Mucosa of descending colon (tissue), 3 donors: ENCODE measurements at regions not wholly inside any gene's neighbourhood (a gene's known extent, or its start where the extent isn't known, plus 50 kb on each side); places are given as distances from the start of the nearest gene placed in this dataset.

Experiments
- ATAC-seq: fragments of 200-7000 bp; cut with Tn5 transposase; one replicate; pipeline ENCODE4 v1.9.1; 2020; ENCODE audit warnings: mild to moderate bottlenecking, moderate library complexity
- DNase-seq, 3 donors: peaks; one replicate each; pipeline ENCODE4 v3.0.0-alpha.2; 2020
- H3K36me3 ChIP-seq: fragments of 200-600 bp; one replicate; pipeline ENCODE4 v1.8.0; 2021; ENCODE audit warnings: low read depth, mild to moderate bottlenecking
- H3K4me1 ChIP-seq: fragments of 200-600 bp; one replicate; pipeline ENCODE4 v1.8.0; 2021; ENCODE audit warnings: low read depth, mild to moderate bottlenecking
- H3K4me3 ChIP-seq: fragments of 200-600 bp; one replicate; pipeline ENCODE4 v1.8.0; 2021; ENCODE audit warnings: mild to moderate bottlenecking
- H3K9me3 ChIP-seq: fragments of 200-600 bp; one replicate; pipeline ENCODE4 v1.8.0; 2021; ENCODE audit warnings: mild to moderate bottlenecking
- intact Hi-C, 2 donors: fragments of 100-400 bp; cut with DNase I in 1 of 2; cut with micrococcal nuclease in 1 of 2; formaldehyde crosslinking; loops; one replicate each; pipeline versions ENCODE4 v1.11.0 to v1.11.1; 2022; cut with DNase I, micrococcal nuclease
- TF ChIP-seq, protein P1 (sequence below): fragments of 200-600 bp; IDR thresholded peaks from one replicate; pipeline ENCODE4 v1.8.0; 2022; ENCODE audit warnings: antibody characterized with exemption, mild to moderate bottlenecking
- donor health status: DM: no; HTN: no; CAD: no; lungs with moderate emphysema.
- donor health status: DM: no; HTN: no; CAD: no.
- donor health status: DM: no; HTN: yes; CAD: no.

DNA sequence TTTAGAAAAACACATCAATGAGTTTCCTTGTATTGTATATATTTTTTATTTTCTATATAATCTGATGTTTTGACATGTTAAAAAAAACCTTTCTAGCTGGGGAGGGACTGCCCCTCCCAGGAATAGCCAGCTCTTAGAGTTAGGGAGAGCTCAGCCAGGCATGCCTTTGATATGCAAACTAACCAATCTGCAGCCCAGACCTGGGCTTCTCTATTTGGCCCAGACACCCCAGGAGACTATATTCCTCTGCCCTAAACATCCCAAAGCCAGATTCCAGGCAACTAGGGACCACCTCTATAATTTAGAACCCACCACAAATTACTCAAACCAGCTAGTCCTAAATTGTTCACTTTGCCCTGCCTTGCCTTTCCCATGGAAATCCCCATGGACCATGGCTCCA lies 390.9 kb upstream of the ADAMTS9 start:
- DNase-seq = no peak
- TF ChIP-seq, protein P1, sequence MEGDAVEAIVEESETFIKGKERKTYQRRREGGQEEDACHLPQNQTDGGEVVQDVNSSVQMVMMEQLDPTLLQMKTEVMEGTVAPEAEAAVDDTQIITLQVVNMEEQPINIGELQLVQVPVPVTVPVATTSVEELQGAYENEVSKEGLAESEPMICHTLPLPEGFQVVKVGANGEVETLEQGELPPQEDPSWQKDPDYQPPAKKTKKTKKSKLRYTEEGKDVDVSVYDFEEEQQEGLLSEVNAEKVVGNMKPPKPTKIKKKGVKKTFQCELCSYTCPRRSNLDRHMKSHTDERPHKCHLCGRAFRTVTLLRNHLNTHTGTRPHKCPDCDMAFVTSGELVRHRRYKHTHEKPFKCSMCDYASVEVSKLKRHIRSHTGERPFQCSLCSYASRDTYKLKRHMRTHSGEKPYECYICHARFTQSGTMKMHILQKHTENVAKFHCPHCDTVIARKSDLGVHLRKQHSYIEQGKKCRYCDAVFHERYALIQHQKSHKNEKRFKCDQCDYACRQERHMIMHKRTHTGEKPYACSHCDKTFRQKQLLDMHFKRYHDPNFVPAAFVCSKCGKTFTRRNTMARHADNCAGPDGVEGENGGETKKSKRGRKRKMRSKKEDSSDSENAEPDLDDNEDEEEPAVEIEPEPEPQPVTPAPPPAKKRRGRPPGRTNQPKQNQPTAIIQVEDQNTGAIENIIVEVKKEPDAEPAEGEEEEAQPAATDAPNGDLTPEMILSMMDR = no peak
- intact Hi-C loops = no loop called here

DNA sequence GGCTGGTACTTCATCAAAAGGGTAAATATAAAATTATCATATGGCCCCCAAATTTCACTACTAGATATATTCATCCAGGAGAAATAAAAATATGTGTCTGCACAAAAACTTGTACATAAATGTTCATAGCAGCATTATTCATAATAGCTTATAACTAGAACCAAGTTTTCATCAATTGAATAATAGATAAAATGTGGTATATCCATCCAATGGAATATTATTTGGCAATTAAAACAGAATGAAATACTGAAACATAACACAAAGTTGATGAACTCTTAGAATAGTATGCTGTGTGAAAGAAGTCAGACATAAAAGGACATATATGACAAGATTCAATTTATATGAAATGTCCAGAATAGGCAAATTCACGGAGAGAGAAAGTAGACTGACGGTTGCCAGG lies 389.3 kb upstream of the ADAMTS9 start:
- Histone ChIP-seq H3K4me3 (no peak overlapping the region), H3K4me1 (no peaks in the 10 kb centered on the region), H3K9me3 (no peaks in the 10 kb centered on the region), H3K36me3 (no peaks in the 10 kb centered on the region)
- ATAC-seq (no peak), DNase-seq (no peak)
- intact Hi-C loops = no loop called here
- TF ChIP-seq, protein P1 = no peak

More for the DNA sequence above, 390.9 kb upstream of the ADAMTS9 start:
- no peaks in the 10 kb centered on the region for H3K36me3 ChIP-seq
- no peaks in the 10 kb centered on the region for H3K4me1 ChIP-seq
- ATAC-seq = no peak
- H3K4me3 ChIP-seq = no peak overlapping the region
- H3K9me3 ChIP-seq = no peaks in the 10 kb centered on the region

DNA sequence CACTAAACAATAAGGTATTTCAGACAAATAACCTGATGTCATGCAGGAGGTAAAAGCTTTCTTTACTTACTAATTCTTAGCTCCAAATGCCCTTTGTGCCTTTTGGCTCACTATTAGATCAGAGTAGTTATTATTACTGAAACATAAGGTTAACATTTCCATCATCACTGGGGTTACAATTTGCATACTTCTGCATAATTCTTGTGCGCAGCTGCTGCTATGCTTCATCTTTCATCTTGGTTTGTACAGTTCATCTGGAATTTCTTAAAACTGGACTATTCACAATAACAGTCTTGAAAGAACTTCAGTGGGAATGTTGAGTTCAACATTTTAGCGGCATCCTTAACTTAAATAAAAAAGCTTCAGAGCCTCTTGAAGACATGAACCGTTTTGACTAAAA lies 383.2 kb upstream of the ADAMTS9 start:
- H3K4me1 ChIP-seq = no peaks in the 10 kb centered on the region
- no peak overlapping the region for H3K4me3 ChIP-seq
- DNase-seq (no peak), ATAC-seq (no peak)
- H3K9me3 ChIP-seq = no peaks in the 10 kb centered on the region
- intact Hi-C loops = no loop called here
- TF ChIP-seq, protein P1 = no peak
- no peaks in the 10 kb centered on the region for H3K36me3 ChIP-seq

DNA sequence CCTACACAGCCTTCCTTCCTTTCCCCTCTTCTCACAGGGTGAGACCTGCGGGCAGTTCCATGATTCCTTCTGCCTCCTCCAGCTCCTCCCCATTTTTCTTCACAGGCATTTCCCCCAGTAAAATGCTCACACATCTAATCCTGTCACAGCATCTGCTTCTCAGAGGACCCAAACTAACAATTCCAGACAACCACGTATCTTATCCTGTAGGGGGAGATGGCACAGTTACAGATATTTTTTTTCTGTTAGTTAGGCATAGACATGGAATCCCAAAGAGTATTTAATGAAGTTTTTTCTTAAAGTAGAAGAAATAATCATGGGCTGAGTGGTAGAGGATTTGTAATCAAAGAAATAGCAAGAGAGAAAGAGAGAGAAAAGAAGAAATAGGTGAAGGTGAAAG lies 373.1 kb upstream of the ADAMTS9 start:
- intact Hi-C loops = no loop called here
- H3K4me1 ChIP-seq = no peaks in the 10 kb centered on the region
- H3K4me3 ChIP-seq = no peak overlapping the region
- ATAC-seq (no peak), DNase-seq (no peak)
- no peaks in the 10 kb centered on the region for H3K36me3 ChIP-seq
- TF ChIP-seq, protein P1 = no peak
- no peaks in the 10 kb centered on the region for H3K9me3 ChIP-seq

DNA sequence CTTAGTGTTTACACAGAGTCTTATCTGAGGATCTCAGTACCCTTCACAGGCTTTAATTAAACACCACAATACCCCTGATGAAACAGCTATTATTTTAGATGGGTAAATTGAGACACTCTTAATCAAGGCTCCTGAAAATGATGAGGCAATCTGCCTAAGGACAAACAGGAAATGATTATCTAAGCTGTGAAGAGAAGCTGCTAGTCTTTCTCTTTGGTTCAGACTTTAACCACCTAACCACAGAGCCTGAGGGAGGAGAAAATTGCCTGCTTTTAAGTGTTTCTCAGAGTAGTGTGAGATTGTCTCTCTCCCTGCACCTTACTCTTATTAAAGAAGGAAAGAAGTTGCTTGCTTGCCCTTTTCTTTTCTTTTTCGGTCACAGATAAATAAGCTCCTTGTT lies 364.3 kb upstream of the ADAMTS9 start:
- DNase-seq (no peak), ATAC-seq (no peak)
- no peaks in the 10 kb centered on the region for H3K4me1 ChIP-seq
- TF ChIP-seq, protein P1 = no peak
- no peaks in the 10 kb centered on the region for H3K9me3 ChIP-seq
- no peaks in the 10 kb centered on the region for H3K36me3 ChIP-seq
- no peak overlapping the region for H3K4me3 ChIP-seq
- intact Hi-C loops = no loop called here

DNA sequence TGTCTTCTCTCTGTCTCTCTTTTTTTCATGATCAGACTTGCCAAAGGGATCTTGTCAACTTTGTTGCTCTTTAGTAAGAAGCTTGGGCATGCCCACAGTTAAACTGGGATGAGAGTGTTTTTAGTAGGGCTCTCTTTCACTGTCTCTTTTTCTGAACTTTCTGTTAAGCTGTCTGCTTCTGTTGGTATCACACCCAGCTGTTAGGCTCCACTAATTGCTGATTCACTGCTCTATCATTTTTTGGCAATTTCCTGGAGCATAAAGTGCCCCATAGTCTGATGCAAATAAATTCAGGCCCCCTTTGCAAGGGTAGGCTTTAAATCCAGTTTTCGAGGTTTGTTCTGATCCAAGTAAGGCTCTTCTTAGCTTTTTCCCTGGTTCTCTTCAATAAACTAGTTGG lies 360.4 kb upstream of the ADAMTS9 start:
- H3K36me3 ChIP-seq = no peaks in the 10 kb centered on the region
- no peak overlapping the region for H3K4me3 ChIP-seq
- intact Hi-C loops = no loop called here
- DNase-seq (no peak), ATAC-seq (no peak)
- no peaks in the 10 kb centered on the region for H3K9me3 ChIP-seq
- H3K4me1 ChIP-seq = no peaks in the 10 kb centered on the region
- TF ChIP-seq, protein P1 = no peak
